Naive thymus-derived CD8-positive, alpha-beta T cell (primary cell): ENCODE measurements at regions not wholly inside any gene's neighbourhood (a gene's known extent, or its start where the extent isn't known, plus 50 kb on each side); places are given as distances from the start of the nearest gene placed in this dataset.
A peak's percentile ranks its signal among the peaks of the same experiment; 100 is the strongest.
"Not testable (repeated sequence)": the region's sequence is repeated elsewhere in the genome, so short reads cannot be mapped to it uniquely, and the experiment has no call there.

Source experiments
- ATAC-seq, 2 donors: fragments of 150-1000 bp; cut with Tn5 transposase in 1 of 2; sonication (Bioruptor Pico), chemical (Tn5 transposase) in 1 of 2; 1 replicate in 1 of 2; 2 replicates in 1 of 2; pipeline ENCODE4 v1.10.0; 2021; ENCODE audit warnings: mild to moderate bottlenecking in 2 of 2, moderate library complexity in 2 of 2
- POLR2A ChIA-PET: fragments of 350-600 bp; sonication (Branson Sonifier 250); formaldehyde crosslinking; loops from one replicate; lab custom pipeline; 2021; ENCODE audit warnings: antibody characterized with exemption; lab: Charles Lee
- DNase-seq, 10 donors: peaks; one replicate each; pipeline versions ENCODE4 v3.0.0 to v3.0.0-alpha.2; 2020 to 2022
- H3K27ac Mint-ChIP-seq, 10 donors: one replicate each; pipeline ENCODE4 v1.8.0; 2020 to 2022; ENCODE audit warnings: mild to moderate bottlenecking in 10 of 10, mixed read lengths in 10 of 10, moderate library complexity in 4 of 10, inconsistent platforms in 1 of 10
- H3K27me3 Mint-ChIP-seq, 5 donors: one replicate each; pipeline ENCODE4 v1.8.0; 2021 to 2022; ENCODE audit warnings: mixed read lengths in 5 of 5
- H3K36me3 Mint-ChIP-seq, 3 donors: one replicate each; pipeline ENCODE4 v1.8.0; 2020 to 2022; ENCODE audit warnings: mixed read lengths in 3 of 3, mild to moderate bottlenecking in 2 of 3, inconsistent platforms in 1 of 3
- H3K4me1 Mint-ChIP-seq, 4 donors: one replicate each; pipeline ENCODE4 v1.8.0; 2021 to 2022; ENCODE audit warnings: mixed read lengths in 4 of 4
- H3K4me3 Mint-ChIP-seq, 10 donors: one replicate each; pipeline ENCODE4 v1.8.0; 2020 to 2022; ENCODE audit warnings: mild to moderate bottlenecking in 10 of 10, mixed read lengths in 10 of 10, moderate library complexity in 6 of 10, inconsistent platforms in 1 of 10
- H3K9me3 Mint-ChIP-seq, 9 donors: one replicate each; pipeline ENCODE4 v1.8.0; 2020 to 2022; ENCODE audit warnings: mixed read lengths in 9 of 9, mild to moderate bottlenecking in 3 of 9, inconsistent platforms in 1 of 9, moderate library complexity in 1 of 9

GRCh38 chrX:121433289-121433688 is 385.9 kb downstream of the GLUD2 start:
- H3K27ac Mint-ChIP-seq: no peak overlapping the region
- no peaks in the 10 kb centered on the region for H3K36me3 Mint-ChIP-seq
- DNase-seq (no peak), ATAC-seq (no peak)
- H3K4me1 Mint-ChIP-seq: no peaks in the 10 kb centered on the region
- peaks cover 0 to 1% (median 0%) of the 10 kb centered on the region in 5 donors for H3K27me3 Mint-ChIP-seq
- peaks cover 0 to 2% (median 0%) of the 10 kb centered on the region in 9 donors for H3K9me3 Mint-ChIP-seq
- POLR2A ChIA-PET: no interaction called here
- no peak overlapping the region for H3K4me3 Mint-ChIP-seq

DNA sequence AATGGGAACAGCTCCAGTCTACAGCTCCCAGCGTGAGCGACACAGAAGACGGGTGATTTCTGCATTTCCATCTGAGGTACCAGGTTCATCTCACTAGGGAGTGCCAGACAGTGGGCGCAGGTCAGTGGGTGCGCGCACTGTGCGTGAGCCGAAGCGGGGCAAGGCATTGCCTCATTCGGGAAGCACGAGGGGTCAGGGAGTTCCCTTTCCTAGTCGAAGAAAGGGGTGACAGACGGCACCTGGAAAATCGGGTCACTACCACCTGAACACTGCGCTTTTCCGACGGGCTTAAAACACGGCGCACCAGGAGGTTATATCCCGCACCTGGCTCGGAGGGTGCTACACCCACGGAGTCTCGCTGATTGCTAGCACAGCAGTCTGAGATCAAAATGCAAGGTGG is 390.3 kb downstream of the GLUD2 start:
- not testable (repeated sequence) for H3K4me3 Mint-ChIP-seq, H3K36me3 Mint-ChIP-seq

DNA sequence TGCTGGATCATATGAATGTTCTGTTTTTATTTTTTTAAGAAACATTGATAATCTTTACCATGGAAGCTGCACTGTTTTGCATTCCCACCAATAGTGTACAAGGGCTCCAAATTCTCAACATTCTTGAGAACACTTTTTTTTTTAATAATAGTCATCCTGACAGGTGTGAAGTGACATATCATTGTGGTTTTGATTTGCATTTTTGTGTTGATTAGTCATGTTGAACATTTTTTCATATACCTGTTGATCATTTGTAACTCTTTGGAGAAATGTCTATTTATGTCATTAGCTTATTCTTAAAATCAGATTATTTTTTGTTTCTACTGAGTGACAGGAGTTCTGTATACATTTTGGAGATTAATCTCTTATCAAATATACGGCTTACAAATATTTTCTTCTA is 408.5 kb downstream of the GLUD2 start:
- Mint-ChIP-seq H3K4me1 (no peaks in the 10 kb centered on the region), H3K27ac (no peak overlapping the region), H3K27me3 (no peaks in the 10 kb centered on the region), H3K4me3 (no peak overlapping the region), H3K36me3 (no peaks in the 10 kb centered on the region), H3K9me3 (peaks cover 0 to 4% (median 0%) of the 10 kb centered on the region in 9 donors)
- ATAC-seq (no peak), DNase-seq (no peak)
- POLR2A ChIA-PET: no interaction called here

More for the DNA sequence above, 390.3 kb downstream of the GLUD2 start:
- DNase-seq, POLR2A ChIA-PET, H3K27me3 Mint-ChIP-seq, H3K9me3 Mint-ChIP-seq, H3K4me1 Mint-ChIP-seq, H3K27ac Mint-ChIP-seq, ATAC-seq: not testable (repeated sequence)

DNA sequence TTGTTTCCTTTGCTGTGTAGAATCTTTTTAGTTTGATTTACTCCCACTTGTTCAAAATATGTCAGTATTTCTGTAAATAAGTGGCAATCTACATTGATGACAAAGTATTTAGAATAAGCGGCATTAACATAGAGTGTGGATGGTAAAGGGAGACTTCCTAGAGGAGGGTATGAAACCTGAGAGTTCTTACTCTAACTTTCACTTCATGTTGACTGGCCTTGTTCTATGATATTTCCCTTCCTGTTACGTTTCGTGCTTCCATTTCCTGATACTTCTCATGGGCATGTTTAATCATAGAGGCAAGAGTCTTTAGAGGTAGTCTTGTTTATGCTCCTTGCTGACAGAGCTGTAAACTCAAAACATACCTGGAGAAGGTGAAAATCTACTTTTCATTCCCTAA is 408.9 kb downstream of the GLUD2 start:
- no peak overlapping the region for H3K4me3 Mint-ChIP-seq
- H3K4me1 Mint-ChIP-seq: no peaks in the 10 kb centered on the region
- DNase-seq (no peak), ATAC-seq (no peak)
- no peak overlapping the region for H3K27ac Mint-ChIP-seq
- H3K27me3 Mint-ChIP-seq: no peaks in the 10 kb centered on the region
- peaks cover 0 to 4% (median 0%) of the 10 kb centered on the region in 9 donors for H3K9me3 Mint-ChIP-seq
- no peaks in the 10 kb centered on the region for H3K36me3 Mint-ChIP-seq
- POLR2A ChIA-PET: no interaction called here

DNA sequence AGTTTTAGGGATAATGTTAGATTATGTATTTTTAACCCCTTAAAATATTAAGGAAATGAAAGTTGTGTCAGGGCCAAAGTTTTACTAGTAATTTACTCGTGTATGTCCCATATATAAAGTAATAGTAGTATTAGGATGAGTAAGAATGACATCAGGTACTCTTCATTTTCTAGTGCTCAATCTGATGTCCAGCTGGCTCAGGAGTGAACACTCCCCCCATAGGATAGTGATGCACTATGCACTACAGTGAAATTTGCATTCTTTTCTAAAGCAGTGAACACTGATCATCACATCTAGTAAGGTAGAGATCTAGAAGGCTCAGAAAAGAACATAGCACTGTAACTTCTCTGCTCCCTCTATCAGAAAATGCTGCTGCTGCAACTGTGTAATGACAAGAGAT is 409.7 kb downstream of the GLUD2 start:
- DNase-seq (no peak), ATAC-seq (no peak)
- no peaks in the 10 kb centered on the region for H3K4me1 Mint-ChIP-seq
- POLR2A ChIA-PET: no interaction called here
- no peak overlapping the region for H3K27ac Mint-ChIP-seq
- no peak overlapping the region for H3K4me3 Mint-ChIP-seq
- H3K9me3 Mint-ChIP-seq: peaks cover 0 to 7% (median 0%) of the 10 kb centered on the region in 9 donors
- H3K36me3 Mint-ChIP-seq: no peaks in the 10 kb centered on the region
- H3K27me3 Mint-ChIP-seq: no peaks in the 10 kb centered on the region

DNA sequence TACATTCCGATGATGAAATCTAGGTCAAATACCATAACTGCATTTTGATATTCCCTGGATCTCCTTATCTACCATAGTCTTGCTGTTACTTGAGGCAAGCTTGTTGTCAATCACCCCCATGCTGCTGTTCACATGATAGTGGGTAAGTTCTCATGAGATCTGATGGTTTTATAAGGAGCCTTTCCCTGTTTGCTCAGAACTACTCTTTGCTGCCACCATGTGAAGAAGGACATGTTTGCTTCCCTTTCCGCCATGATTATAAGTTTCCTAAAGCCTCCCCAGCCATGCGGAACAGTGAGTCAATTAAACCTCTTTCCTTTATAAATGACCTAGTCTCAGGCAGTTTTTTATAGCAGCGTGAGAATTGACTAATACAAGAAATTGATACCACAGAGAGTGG is 432.0 kb downstream of the GLUD2 start:
- Mint-ChIP-seq H3K4me3 (no peak overlapping the region), H3K9me3 (peaks cover 0 to 24% (median 5%) of the 10 kb centered on the region in 9 donors), H3K27me3 (no peaks in the 10 kb centered on the region), H3K4me1 (no peaks in the 10 kb centered on the region), H3K36me3 (peaks cover 0 to 8% (median 0%) of the 10 kb centered on the region in 3 donors), H3K27ac (no peak overlapping the region)
- DNase-seq (no peak), ATAC-seq (no peak)
- POLR2A ChIA-PET: no interaction called here

DNA sequence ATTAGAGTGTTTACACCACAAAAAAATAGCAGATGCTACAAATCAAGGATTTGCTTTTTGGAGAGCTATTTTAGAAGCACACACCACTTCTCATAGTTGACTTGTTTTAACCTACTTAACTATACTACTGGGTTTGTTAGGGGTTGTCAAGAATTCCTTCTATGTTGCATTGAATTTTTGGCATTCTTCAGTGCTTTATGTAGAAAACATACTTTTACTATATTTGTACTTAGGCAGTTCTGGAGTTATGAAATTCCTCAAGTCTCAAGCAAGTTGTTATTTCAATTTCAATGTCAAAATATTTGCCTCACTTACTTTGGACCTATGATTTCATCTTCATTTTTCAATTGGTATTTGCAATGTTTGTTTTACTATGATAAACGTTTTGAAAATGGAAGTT is 449.6 kb downstream of the GLUD2 start:
- POLR2A ChIA-PET: no interaction called here
- no peak overlapping the region for H3K4me3 Mint-ChIP-seq
- H3K9me3 Mint-ChIP-seq: no peaks in the 10 kb centered on the region
- H3K4me1 Mint-ChIP-seq: no peaks in the 10 kb centered on the region
- no peak overlapping the region for H3K27ac Mint-ChIP-seq
- no peaks in the 10 kb centered on the region for H3K36me3 Mint-ChIP-seq
- DNase-seq (no peak), ATAC-seq (no peak)
- no peaks in the 10 kb centered on the region for H3K27me3 Mint-ChIP-seq

- Mint-ChIP-seq H3K4me1 (no peaks in the 10 kb centered on the region), H3K4me3 (no peak overlapping the region), H3K27me3 (no peaks in the 10 kb centered on the region), H3K9me3 (no peaks in the 10 kb centered on the region), H3K36me3 (no peaks in the 10 kb centered on the region), H3K27ac (no peak overlapping the region)
- ATAC-seq (no peak), DNase-seq (peak in 1 of 10 donors; percentile 1)
- POLR2A ChIA-PET: no interaction called here
Measured at GRCh38 chrX:121504153-121504552, 456.7 kb downstream of the GLUD2 start.

- ATAC-seq (no peak), DNase-seq (no peak)
- Mint-ChIP-seq H3K4me1 (no peaks in the 10 kb centered on the region), H3K4me3 (no peak overlapping the region), H3K27ac (no peak overlapping the region), H3K36me3 (no peaks in the 10 kb centered on the region), H3K27me3 (no peaks in the 10 kb centered on the region), H3K9me3 (peaks cover 0 to 16% (median 7%) of the 10 kb centered on the region in 9 donors)
- POLR2A ChIA-PET: no interaction called here
Measured at GRCh38 chrX:121546317-121546716, 498.9 kb downstream of the GLUD2 start.

- POLR2A ChIA-PET: no interaction called here
- no peak overlapping the region for H3K4me3 Mint-ChIP-seq
- peaks cover 0 to 3% (median 0%) of the 10 kb centered on the region in 9 donors for H3K9me3 Mint-ChIP-seq
- no peak for DNase-seq
- H3K27ac Mint-ChIP-seq: no peak overlapping the region
- H3K4me1 Mint-ChIP-seq: peaks cover 0 to 3% (median 0%) of the 10 kb centered on the region in 4 donors
- peaks cover 0 to 4% (median 0%) of the 10 kb centered on the region in 5 donors for H3K27me3 Mint-ChIP-seq
- no peaks in the 10 kb centered on the region for H3K36me3 Mint-ChIP-seq
- no peak for ATAC-seq
Measured at GRCh38 chrX:121558886-121559285, 511.5 kb downstream of the GLUD2 start.

- Mint-ChIP-seq H3K27ac (no peak overlapping the region), H3K9me3 (peaks cover 0 to 5% (median 0%) of the 10 kb centered on the region in 9 donors), H3K4me1 (peaks cover 0 to 3% (median 0%) of the 10 kb centered on the region in 4 donors), H3K36me3 (no peaks in the 10 kb centered on the region), H3K4me3 (no peak overlapping the region), H3K27me3 (no peaks in the 10 kb centered on the region)
- ATAC-seq (no peak), DNase-seq (no peak)
- POLR2A ChIA-PET: no interaction called here
Measured at GRCh38 chrX:121562616-121563015, 515.2 kb downstream of the GLUD2 start.

DNA sequence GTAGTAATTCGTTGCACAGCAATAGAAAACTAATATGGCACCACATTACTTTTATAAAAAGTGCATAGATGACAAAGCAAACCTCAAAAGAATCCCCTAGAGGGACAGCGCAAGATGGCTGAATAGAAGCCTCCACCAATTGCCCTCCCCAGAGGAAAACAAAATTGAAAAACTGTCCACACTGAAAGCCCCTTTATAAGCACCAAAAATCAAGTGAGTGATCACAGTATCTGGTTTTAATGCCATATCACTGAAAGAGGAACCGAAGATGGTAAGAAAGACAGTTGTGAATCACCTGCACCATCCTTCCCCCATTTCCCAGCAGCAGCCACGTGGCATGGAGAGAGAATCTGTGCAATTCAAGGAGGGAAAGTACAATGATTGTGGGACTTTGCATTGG is 522.2 kb downstream of the GLUD2 start:
- DNase-seq (no peak), ATAC-seq (no peak)
- Mint-ChIP-seq H3K9me3 (peaks cover 0 to 13% (median 2%) of the 10 kb centered on the region in 9 donors), H3K4me3 (no peak overlapping the region), H3K27ac (no peak overlapping the region), H3K27me3 (peaks cover 0 to 3% (median 0%) of the 10 kb centered on the region in 5 donors), H3K36me3 (no peaks in the 10 kb centered on the region), H3K4me1 (no peaks in the 10 kb centered on the region)
- POLR2A ChIA-PET: no interaction called here

DNA sequence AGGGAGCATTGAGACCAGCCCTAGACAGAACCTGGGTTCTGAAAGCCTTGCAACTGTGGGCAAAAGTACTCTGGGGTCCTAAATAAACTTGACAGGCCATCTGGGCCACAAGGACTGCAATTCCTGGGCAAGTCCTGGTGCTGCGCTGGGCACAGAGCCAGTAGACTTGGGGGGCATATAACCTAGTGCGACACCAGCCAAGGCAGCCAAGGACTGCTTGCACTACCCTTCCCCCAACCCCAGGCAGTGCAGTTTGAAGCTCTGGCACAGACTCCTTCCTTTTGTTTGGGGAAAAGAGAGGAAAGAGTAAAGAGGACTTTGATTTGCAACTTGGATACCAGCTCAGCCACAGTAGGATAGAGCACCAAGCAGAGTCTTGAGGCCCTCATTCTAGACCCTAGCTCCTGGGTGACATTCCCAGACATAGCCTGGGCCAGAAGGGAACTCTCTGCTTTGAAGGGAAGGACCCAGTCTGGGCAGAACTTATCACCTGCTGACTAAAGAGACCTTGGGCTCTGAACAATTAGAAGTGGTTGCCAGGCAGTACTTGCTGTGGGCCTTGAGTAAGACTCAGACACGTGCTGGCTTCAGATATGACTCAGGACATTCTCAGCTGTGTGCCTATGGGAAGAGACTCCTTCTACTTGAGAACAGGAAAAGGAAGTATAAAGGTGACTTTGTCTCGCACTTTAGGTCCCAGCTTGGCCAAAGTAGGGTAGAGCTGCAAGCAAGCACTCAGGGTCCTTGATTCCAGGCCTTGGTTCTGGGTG is 522.8 kb downstream of the GLUD2 start:
- Mint-ChIP-seq H3K4me1 (no peaks in the 10 kb centered on the region), H3K36me3 (no peaks in the 10 kb centered on the region), H3K27ac (no peak overlapping the region), H3K9me3 (peaks cover 0 to 13% (median 2%) of the 10 kb centered on the region in 9 donors), H3K27me3 (peaks cover 0 to 3% (median 0%) of the 10 kb centered on the region in 5 donors), H3K4me3 (no peak overlapping the region)
- ATAC-seq (no peak), DNase-seq (no peak)
- POLR2A ChIA-PET: no interaction called here

- POLR2A ChIA-PET: no interaction called here
- no peak overlapping the region for H3K27ac Mint-ChIP-seq
- DNase-seq: no peak
- ATAC-seq: no peak
- H3K36me3 Mint-ChIP-seq: no peaks in the 10 kb centered on the region
- peaks cover 0 to 3% (median 0%) of the 10 kb centered on the region in 5 donors for H3K27me3 Mint-ChIP-seq
- H3K4me1 Mint-ChIP-seq: no peaks in the 10 kb centered on the region
- peaks cover 0 to 13% (median 2%) of the 10 kb centered on the region in 9 donors for H3K9me3 Mint-ChIP-seq
- H3K4me3 Mint-ChIP-seq: no peak overlapping the region
Measured at GRCh38 chrX:121571333-121571732, 523.9 kb downstream of the GLUD2 start.
